ENCODE measurements at regions not wholly inside any gene's neighbourhood (a gene's known extent, or its start where the extent isn't known, plus 50 kb on each side); places are given as distances from the start of the nearest gene placed in this dataset.

DNA sequence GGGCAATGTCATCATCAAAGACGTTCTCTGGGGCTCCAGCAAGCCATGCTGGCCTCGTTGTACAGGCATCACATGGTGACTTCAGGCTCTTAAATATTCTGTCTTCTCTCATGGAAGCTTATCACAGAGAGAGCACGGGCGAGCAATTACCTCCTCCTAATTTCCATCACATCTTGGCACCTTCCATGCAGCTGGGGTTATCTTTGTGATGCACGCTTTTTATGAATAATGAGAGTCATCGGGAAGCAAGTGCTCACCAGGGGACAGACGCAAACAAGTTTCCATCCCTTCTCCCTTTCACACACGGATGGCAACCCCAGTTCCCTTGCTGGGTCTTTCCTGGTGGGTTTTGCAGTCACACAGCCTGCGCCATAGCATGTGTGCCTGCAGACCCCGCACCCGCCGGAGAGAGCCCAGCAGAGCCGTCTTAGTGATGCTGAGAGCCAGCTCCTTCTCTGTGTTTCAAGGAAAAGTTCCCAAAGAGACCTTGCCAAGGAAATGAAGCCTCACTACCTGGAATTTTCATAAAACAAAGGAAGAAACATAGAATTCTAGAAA, 116.3 kb upstream of the AFDN start:
- TF ChIP-seq, protein P1, sequence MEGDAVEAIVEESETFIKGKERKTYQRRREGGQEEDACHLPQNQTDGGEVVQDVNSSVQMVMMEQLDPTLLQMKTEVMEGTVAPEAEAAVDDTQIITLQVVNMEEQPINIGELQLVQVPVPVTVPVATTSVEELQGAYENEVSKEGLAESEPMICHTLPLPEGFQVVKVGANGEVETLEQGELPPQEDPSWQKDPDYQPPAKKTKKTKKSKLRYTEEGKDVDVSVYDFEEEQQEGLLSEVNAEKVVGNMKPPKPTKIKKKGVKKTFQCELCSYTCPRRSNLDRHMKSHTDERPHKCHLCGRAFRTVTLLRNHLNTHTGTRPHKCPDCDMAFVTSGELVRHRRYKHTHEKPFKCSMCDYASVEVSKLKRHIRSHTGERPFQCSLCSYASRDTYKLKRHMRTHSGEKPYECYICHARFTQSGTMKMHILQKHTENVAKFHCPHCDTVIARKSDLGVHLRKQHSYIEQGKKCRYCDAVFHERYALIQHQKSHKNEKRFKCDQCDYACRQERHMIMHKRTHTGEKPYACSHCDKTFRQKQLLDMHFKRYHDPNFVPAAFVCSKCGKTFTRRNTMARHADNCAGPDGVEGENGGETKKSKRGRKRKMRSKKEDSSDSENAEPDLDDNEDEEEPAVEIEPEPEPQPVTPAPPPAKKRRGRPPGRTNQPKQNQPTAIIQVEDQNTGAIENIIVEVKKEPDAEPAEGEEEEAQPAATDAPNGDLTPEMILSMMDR (IDR thresholded peaks at IDR 0.05): no peak
- ATAC-seq (no peak), DNase-seq (no peak)
- H3K36me3 ChIP-seq (ENCODE audit: insufficient read depth in 1 of 2, low read depth in 1 of 2): no peaks in the 10 kb centered on the region
- no peak overlapping the region for H3K27ac ChIP-seq
- no peaks in the 10 kb centered on the region for H3K9me3 ChIP-seq
- H3K4me3 ChIP-seq: no peak overlapping the region
- intact Hi-C loops (cut with DNase I): no loop called here
- WGBS, 3 donors: 81 to 87% (median 86%) methylated on average over 13 of the region's 13 CpGs
- no peaks in the 10 kb centered on the region for H3K4me1 ChIP-seq
- peaks cover 0 to 11% (median 5%) of the 10 kb centered on the region in 3 donors for H3K27me3 ChIP-seq (ENCODE audit: insufficient read depth in 3 of 3, low read length in 2 of 3)

DNA sequence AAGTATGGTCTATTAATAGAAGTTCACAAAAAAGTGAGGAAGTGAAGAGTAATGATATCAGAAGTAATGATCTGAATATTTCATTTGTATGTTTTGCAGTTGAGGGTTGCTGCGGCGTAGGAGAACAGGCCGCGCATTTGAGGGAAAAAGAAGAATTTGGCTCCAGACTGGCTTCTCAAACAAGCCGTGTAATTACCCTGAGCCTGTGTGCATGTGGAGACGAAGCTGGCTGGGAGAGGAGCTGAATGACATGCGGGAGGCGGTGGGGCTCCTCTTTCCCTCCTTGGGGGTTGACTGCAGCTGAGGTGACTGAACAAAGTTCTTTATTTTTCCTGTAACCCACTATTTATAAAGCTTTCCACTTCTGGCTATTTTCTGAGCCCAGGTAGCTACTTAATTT, 115.5 kb upstream of the AFDN start:
- ATAC-seq (no peak), DNase-seq (no peak)
- WGBS, 3 donors: 63 to 78% (median 71%) methylated on average over 8 of the region's 8 CpGs
- intact Hi-C loops (cut with DNase I): no loop called here
- Histone ChIP-seq H3K4me3 (no peak overlapping the region), H3K27ac (no peak overlapping the region), H3K9me3 (no peaks in the 10 kb centered on the region), H3K36me3 (ENCODE audit: insufficient read depth in 1 of 2, low read depth in 1 of 2) (no peaks in the 10 kb centered on the region), H3K27me3 (ENCODE audit: insufficient read depth in 3 of 3, low read length in 2 of 3) (peaks cover 0 to 11% (median 5%) of the 10 kb centered on the region in 3 donors), H3K4me1 (no peaks in the 10 kb centered on the region)
- TF ChIP-seq, protein P1 (IDR thresholded peaks at IDR 0.05): no peak

DNA sequence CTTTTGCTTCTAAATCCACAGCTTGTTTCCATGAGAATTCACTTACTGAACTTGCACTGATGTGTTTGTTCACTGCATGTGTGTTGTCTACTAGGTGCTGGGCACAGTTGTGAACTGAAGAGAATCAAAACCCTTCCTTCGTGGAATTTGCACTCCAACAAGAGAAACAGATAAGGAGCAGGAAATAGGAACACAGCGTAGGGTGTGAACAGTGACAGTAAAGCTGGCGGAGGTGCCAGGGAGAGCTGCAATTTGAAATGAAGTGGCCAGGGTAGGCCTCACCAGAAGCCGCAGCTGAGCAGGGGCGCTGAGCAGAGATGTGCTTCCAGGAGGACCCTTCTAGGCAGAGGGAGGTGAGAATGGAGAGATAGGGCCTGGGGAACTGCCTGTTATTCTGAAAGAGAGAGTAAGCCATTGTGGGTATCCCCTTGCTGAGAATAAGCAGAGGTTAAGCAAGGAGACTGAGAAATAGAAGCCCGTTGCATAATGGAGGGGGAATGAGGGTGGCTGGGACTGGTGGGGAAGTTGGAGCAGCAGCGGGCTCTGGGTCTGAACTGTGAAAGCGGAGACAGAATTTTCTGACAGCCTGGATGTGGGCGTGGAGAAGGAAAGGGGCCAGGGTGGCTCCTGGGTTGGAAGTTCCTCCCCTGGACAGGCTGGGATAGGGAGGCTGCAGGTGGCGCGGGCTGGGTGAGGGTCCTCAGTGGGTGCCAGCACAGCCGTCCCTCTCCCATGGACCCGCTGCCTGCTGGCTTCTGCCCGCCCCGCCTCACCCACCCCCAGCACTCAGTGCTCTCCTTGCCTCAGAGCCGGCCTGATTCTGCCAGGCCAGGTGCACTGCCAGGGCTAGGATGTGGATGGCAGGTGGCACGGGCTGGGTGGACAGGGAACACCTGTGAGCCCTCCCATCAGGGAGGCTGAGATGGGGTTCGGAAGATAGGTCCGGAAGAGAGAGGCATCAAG, 114.7 kb upstream of the AFDN start:
- Histone ChIP-seq H3K4me3 (no peak overlapping the region), H3K27me3 (ENCODE audit: insufficient read depth in 3 of 3, low read length in 2 of 3) (peaks cover 0 to 11% (median 5%) of the 10 kb centered on the region in 3 donors), H3K9me3 (no peaks in the 10 kb centered on the region), H3K36me3 (ENCODE audit: insufficient read depth in 1 of 2, low read depth in 1 of 2) (no peaks in the 10 kb centered on the region), H3K27ac (no peak overlapping the region), H3K4me1 (no peaks in the 10 kb centered on the region)
- DNase-seq (no peak), ATAC-seq (no peak)
- intact Hi-C loops (cut with DNase I): no loop called here
- 79 to 92% (median 86%) methylated on average over 14 to 19 of the region's 19 CpGs for WGBS, 3 donors
- TF ChIP-seq, protein P1 (IDR thresholded peaks at IDR 0.05): no peak

DNA sequence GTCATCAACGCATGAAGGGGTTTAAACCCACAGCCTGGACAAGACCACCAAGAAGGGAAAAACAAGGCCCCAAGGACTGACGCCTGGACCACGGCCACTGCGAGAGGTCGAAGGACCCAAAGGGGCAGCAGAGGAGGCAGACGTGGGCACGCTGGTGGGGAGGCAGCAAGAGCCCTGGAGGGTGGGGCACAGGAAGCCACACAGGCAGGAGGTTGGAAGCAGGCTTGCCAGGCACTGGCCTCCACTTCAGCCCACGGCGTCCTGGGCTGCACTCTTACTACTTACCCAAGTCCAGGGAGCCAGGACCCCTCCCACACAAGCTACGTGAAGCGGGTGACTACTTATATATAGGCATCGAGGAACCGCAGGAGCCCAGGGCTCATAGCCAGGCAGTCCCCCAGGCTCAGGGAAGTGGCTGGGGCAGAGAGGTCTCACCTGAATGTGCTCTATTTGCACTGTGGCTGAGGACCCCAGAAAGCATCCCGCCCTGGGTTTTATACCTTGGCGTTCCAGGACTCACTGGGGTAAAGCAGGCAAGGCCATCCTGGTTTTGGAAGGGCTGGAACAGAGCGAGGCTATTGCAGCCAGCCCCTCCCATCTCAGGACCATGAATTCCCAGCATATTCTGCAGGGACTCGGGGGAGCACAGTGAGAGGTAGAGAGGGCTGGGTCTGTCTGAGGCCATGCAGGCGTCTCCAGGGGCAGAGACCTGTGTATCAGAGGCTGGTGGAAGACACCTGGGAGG, 113.8 kb upstream of the AFDN start:
- WGBS, 3 donors: 85 to 90% (median 86%) methylated on average over 18 of the region's 18 CpGs
- intact Hi-C loops (cut with DNase I): no loop called here
- TF ChIP-seq, protein P1 (IDR thresholded peaks at IDR 0.05): no peak
- Histone ChIP-seq H3K27ac (no peak overlapping the region), H3K27me3 (ENCODE audit: insufficient read depth in 3 of 3, low read length in 2 of 3) (peaks cover 0 to 11% (median 5%) of the 10 kb centered on the region in 3 donors), H3K4me3 (no peak overlapping the region), H3K36me3 (ENCODE audit: insufficient read depth in 1 of 2, low read depth in 1 of 2) (no peaks in the 10 kb centered on the region), H3K9me3 (no peaks in the 10 kb centered on the region), H3K4me1 (no peaks in the 10 kb centered on the region)
- no peak for DNase-seq
- no peak for ATAC-seq
